ENCODE measurements at regions not wholly inside any gene's neighbourhood (a gene's known extent, or its start where the extent isn't known, plus 50 kb on each side); places are given as distances from the start of the nearest gene placed in this dataset.

GRCh38 chr11:37747121-37747520 is 1149.1 kb upstream of the RAG2 start:
- H3K9ac ChIP-seq (ENCODE audit: insufficient read depth, low read depth, low read length) = no peak overlapping the region
- H2AFZ ChIP-seq (ENCODE audit: low read length) = no peak overlapping the region
- intact Hi-C loops (cut with micrococcal nuclease; ENCODE audit: unreplicated experiment) (no loop called here), in situ Hi-C loops (cut with HindIII; ENCODE audit: extremely low pct_ligation_motif_present, low pct_unique_long_range_greater_than_20kb) (no loop called here)
- no peaks in the 10 kb centered on the region for H4K20me1 ChIP-seq (ENCODE audit: insufficient read depth, low read length)
- peaks cover 20% of the 10 kb centered on the region; the same call in 1 of the 2 replicates for H3K9me3 ChIP-seq (ENCODE audit: low read length)
- no peaks in the 10 kb centered on the region for H3K79me2 ChIP-seq (ENCODE audit: insufficient read depth, low read length)
- H3K4me2 ChIP-seq (ENCODE audit: low read depth, low read length) = no peak overlapping the region
- WGBS (ENCODE audit: low lambda C conversion rate) = 0% methylated on average over 2 of the region's 2 CpGs
- TF ChIP-seq NFIB (CRISPR knock-in tag; IDR thresholded peaks at IDR 0.05; ENCODE audit: borderline replicate concordance) (no peak), PHF8 (CRISPR knock-in tag; IDR thresholded peaks at IDR 0.05) (no peak), HNRNPK (IDR thresholded peaks at IDR 0.05; ENCODE audit: low read depth, low read length, poor library complexity, severe bottlenecking) (no peak)
- TF ChIP-seq, protein P1, sequence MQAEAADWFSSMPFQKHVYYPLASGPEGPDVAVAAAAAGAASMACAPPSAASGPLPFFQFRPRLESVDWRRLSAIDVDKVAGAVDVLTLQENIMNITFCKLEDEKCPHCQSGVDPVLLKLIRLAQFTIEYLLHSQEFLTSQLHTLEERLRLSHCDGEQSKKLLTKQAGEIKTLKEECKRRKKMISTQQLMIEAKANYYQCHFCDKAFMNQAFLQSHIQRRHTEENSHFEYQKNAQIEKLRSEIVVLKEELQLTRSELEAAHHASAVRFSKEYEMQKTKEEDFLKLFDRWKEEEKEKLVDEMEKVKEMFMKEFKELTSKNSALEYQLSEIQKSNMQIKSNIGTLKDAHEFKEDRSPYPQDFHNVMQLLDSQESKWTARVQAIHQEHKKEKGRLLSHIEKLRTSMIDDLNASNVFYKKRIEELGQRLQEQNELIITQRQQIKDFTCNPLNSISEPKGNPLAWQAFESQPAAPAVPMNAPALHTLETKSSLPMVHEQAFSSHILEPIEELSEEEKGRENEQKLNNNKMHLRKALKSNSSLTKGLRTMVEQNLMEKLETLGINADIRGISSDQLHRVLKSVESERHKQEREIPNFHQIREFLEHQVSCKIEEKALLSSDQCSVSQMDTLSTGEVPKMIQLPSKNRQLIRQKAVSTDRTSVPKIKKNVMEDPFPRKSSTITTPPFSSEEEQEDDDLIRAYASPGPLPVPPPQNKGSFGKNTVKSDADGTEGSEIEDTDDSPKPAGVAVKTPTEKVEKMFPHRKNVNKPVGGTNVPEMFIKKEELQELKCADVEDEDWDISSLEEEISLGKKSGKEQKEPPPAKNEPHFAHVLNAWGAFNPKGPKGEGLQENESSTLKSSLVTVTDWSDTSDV (CRISPR knock-in tag; IDR thresholded peaks at IDR 0.05) = no peak
- no peak overlapping the region for H3K4me3 ChIP-seq (replicated peaks in 1 of 3; ENCODE audit: insufficient read depth in 1 of 3, low read depth in 2 of 3, low read length in 3 of 3)
- no peaks in the 10 kb centered on the region for H3K4me1 ChIP-seq (ENCODE audit: insufficient read depth, low read length)
- no peaks in the 10 kb centered on the region for H3K27me3 ChIP-seq (ENCODE audit: control insufficient read depth in 1 of 2, insufficient read depth in 2 of 2, low read length in 2 of 2)
- no peak for ATAC-seq
- ChIA-PET CTCF (ENCODE audit: low intra/inter-chr PET ratio, low total read pairs) (no interaction called here), POLR2A (no interaction called here)
- FAIRE-seq = no peak
- no peak for DNase-seq (ENCODE audit: low spot score)
- H3K36me3 ChIP-seq (replicated peaks in 1 of 2; ENCODE audit: control insufficient read depth in 1 of 2, insufficient read depth in 2 of 2, low read length in 2 of 2) = no peaks in the 10 kb centered on the region
- no TSS peak for BruUV-seq (replicated peaks)
- no peak overlapping the region for H3K27ac ChIP-seq (ENCODE audit: extremely low read length, insufficient read depth, low read length)

- Histone ChIP-seq H3K4me3 (replicated peaks in 1 of 3; ENCODE audit: insufficient read depth in 1 of 3, low read depth in 2 of 3, low read length in 3 of 3) (no peak overlapping the region), H3K27me3 (ENCODE audit: control insufficient read depth in 1 of 2, insufficient read depth in 2 of 2, low read length in 2 of 2) (no peaks in the 10 kb centered on the region), H3K79me2 (ENCODE audit: insufficient read depth, low read length) (no peaks in the 10 kb centered on the region), H3K4me2 (ENCODE audit: low read depth, low read length) (no peak overlapping the region), H3K27ac (ENCODE audit: extremely low read length, insufficient read depth, low read length) (no peak overlapping the region), H3K4me1 (ENCODE audit: insufficient read depth, low read length) (no peaks in the 10 kb centered on the region), H3K9me3 (ENCODE audit: low read length) (peaks cover 22% of the 10 kb centered on the region), H4K20me1 (ENCODE audit: insufficient read depth, low read length) (no peaks in the 10 kb centered on the region), H2AFZ (ENCODE audit: low read length) (no peak overlapping the region), H3K36me3 (replicated peaks in 1 of 2; ENCODE audit: control insufficient read depth in 1 of 2, insufficient read depth in 2 of 2, low read length in 2 of 2) (no peaks in the 10 kb centered on the region), H3K9ac (ENCODE audit: insufficient read depth, low read depth, low read length) (no peak overlapping the region)
- DNase-seq (ENCODE audit: low spot score) (no peak), FAIRE-seq (no peak), ATAC-seq (no peak)
- TF ChIP-seq SP2 (CRISPR knock-in tag; IDR thresholded peaks at IDR 0.05) = no peak
- TF ChIP-seq ZSCAN22 (CRISPR knock-in tag; IDR thresholded peaks at IDR 0.05) = no peak
- no peak for TF ChIP-seq NRL (CRISPR knock-in tag; IDR thresholded peaks at IDR 0.05; ENCODE audit: borderline replicate concordance)
- intact Hi-C loops (cut with micrococcal nuclease; ENCODE audit: unreplicated experiment) (no loop called here), in situ Hi-C loops (cut with HindIII; ENCODE audit: extremely low pct_ligation_motif_present, low pct_unique_long_range_greater_than_20kb) (no loop called here)
- no TSS peak for BruUV-seq (replicated peaks)
- CTCF ChIA-PET (ENCODE audit: low intra/inter-chr PET ratio, low total read pairs) = no interaction called here
- WGBS (ENCODE audit: low lambda C conversion rate) = 3% methylated on average over 2 of the region's 2 CpGs
- POLR2A ChIA-PET = no interaction called here
Measured at GRCh38 chr11:37727371-37727770, 1129.3 kb upstream of the RAG2 start.

Measured in HepG2 (cell line).